Neural crest cell (in vitro differentiated cells): ENCODE measurements at regions not wholly inside any gene's neighbourhood (a gene's known extent, or its start where the extent isn't known, plus 50 kb on each side); places are given as distances from the start of the nearest gene placed in this dataset.
"Not testable (repeated sequence)": the region's sequence is repeated elsewhere in the genome, so short reads cannot be mapped to it uniquely, and the experiment has no call there.

Experiments
- DNase-seq: peaks from one replicate; pipeline ENCODE4 v3.0.0; 2021; ENCODE audit warnings: low read depth, mixed read lengths, low spot score
- H3K27ac Mint-ChIP-seq: one replicate; pipeline ENCODE4 v1.8.0; 2021; ENCODE audit warnings: mild to moderate bottlenecking, mixed read lengths; ENCODE audit not compliant: unreplicated experiment
- H3K27me3 Mint-ChIP-seq: 2 replicates; pipeline ENCODE4 v1.8.0; 2021; ENCODE audit warnings: low read depth, mild to moderate bottlenecking, mixed read lengths
- H3K36me3 Mint-ChIP-seq: 2 replicates; pipeline ENCODE4 v1.8.0; 2021; ENCODE audit warnings: low read depth, mild to moderate bottlenecking, mixed read lengths
- H3K4me1 Mint-ChIP-seq: 2 replicates; pipeline ENCODE4 v1.8.0; 2021; ENCODE audit warnings: mixed read lengths
- H3K4me3 Mint-ChIP-seq: one replicate; pipeline ENCODE4 v1.8.0; 2021; ENCODE audit warnings: mild to moderate bottlenecking, mixed read lengths
- H3K9me3 Mint-ChIP-seq: 2 replicates; pipeline ENCODE4 v1.8.0; 2021; ENCODE audit warnings: mixed read lengths
- TF ChIP-seq, protein P1 (sequence below): fragments of 200-600 bp; sonication (generic); conservative IDR thresholded peaks from 2 replicates; pipeline ENCODE4 v1.5.0; 2021; ENCODE audit warnings: antibody characterized with exemption, mild to moderate bottlenecking

DNA sequence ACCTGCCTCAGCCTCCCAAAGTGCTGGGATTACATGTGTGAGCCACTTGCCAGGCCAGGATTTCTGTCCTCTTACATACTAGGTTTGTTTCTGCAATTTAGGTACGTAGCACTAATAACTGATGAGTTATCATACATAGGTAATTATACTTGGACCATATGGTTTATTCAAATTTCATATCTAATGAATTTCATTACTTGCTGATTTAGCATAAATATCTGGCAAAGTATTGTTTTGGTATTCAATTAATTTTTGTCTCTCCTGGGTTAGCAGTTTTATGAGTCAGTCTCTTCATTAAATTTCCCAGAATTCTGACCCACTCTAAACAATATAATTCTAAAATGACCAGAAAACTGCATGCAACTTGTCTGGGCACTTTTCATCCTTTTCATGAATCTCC lies 2146.5 kb downstream of the TP53TG3F start:
- Mint-ChIP-seq H3K4me1 (no peaks in the 10 kb centered on the region), H3K9me3 (peaks cover 5% of the 10 kb centered on the region), H3K27ac (no peak overlapping the region), H3K36me3 (no peaks in the 10 kb centered on the region), H3K27me3 (no peaks in the 10 kb centered on the region), H3K4me3 (no peak overlapping the region)
- TF ChIP-seq, protein P1, sequence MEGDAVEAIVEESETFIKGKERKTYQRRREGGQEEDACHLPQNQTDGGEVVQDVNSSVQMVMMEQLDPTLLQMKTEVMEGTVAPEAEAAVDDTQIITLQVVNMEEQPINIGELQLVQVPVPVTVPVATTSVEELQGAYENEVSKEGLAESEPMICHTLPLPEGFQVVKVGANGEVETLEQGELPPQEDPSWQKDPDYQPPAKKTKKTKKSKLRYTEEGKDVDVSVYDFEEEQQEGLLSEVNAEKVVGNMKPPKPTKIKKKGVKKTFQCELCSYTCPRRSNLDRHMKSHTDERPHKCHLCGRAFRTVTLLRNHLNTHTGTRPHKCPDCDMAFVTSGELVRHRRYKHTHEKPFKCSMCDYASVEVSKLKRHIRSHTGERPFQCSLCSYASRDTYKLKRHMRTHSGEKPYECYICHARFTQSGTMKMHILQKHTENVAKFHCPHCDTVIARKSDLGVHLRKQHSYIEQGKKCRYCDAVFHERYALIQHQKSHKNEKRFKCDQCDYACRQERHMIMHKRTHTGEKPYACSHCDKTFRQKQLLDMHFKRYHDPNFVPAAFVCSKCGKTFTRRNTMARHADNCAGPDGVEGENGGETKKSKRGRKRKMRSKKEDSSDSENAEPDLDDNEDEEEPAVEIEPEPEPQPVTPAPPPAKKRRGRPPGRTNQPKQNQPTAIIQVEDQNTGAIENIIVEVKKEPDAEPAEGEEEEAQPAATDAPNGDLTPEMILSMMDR: no peak
- no peak for DNase-seq

DNA sequence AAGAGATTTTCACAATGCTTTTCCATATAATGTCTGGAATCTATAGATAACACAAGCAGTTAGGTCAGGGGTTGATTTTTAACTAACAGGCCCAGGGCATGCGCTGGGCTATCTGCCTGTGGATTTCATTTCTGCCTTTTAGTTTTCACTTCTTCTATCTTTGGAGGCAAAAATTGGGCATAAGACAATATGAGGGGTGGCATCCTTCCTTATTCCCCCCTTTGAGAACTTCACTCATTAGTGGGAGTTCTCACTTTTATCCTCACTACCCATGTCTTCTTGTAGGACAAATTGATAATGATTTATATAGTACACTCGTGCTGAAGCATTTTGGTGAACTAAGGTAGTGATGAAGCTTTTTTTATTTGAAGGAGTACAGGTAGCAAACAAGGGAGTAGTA lies 2155.5 kb downstream of the TP53TG3F start:
- H3K9me3 Mint-ChIP-seq, H3K27me3 Mint-ChIP-seq, H3K4me1 Mint-ChIP-seq, H3K4me3 Mint-ChIP-seq, H3K36me3 Mint-ChIP-seq, H3K27ac Mint-ChIP-seq, DNase-seq: not testable (repeated sequence)

DNA sequence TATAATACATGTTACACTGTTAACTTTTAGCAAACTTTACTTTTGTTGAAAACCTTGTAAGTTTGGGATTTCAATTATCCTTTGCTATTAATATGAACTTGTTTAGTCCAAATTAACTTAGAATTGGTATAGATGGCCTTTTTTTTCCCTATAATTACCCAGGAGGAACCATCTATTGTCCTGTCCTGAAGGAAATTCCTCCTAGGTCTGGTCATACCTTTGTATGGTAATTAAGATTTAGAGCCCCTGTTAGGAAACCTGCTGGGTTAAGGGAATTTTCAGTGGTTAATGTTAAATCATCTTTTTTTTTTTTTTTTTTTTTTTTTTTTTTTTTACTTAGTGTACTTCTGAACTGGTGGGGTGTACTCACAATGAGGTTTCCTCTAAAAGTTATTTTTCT lies 2159.8 kb downstream of the TP53TG3F start:
- H3K27ac Mint-ChIP-seq, H3K27me3 Mint-ChIP-seq, H3K4me1 Mint-ChIP-seq, H3K36me3 Mint-ChIP-seq, H3K9me3 Mint-ChIP-seq, DNase-seq, H3K4me3 Mint-ChIP-seq: not testable (repeated sequence)

DNA sequence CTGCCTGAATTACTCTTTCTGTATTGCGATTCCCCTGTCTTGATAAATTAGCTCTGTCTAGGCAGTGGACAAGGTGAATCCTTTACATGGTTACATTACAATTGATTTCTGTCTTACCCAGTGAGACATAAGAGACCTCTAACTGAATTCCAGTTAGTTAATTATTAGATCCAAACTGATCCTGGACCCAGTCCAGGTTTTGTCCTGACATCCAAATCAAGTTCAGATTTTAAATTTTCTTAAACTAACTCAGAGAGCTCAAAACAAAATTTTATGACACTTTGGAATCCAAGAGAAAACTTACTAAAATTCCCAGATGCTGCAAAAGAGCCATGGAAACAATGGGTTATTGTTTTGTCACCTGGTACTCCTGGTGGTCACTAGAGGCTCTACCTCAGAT lies 2166.6 kb downstream of the TP53TG3F start:
- H3K27ac Mint-ChIP-seq: no peak overlapping the region
- H3K36me3 Mint-ChIP-seq: no peaks in the 10 kb centered on the region
- H3K4me1 Mint-ChIP-seq: no peaks in the 10 kb centered on the region
- DNase-seq: no peak
- TF ChIP-seq, protein P1: no peak
- H3K4me3 Mint-ChIP-seq: no peak overlapping the region
- H3K9me3 Mint-ChIP-seq: peaks cover 8% of the 10 kb centered on the region
- H3K27me3 Mint-ChIP-seq: no peaks in the 10 kb centered on the region

DNA sequence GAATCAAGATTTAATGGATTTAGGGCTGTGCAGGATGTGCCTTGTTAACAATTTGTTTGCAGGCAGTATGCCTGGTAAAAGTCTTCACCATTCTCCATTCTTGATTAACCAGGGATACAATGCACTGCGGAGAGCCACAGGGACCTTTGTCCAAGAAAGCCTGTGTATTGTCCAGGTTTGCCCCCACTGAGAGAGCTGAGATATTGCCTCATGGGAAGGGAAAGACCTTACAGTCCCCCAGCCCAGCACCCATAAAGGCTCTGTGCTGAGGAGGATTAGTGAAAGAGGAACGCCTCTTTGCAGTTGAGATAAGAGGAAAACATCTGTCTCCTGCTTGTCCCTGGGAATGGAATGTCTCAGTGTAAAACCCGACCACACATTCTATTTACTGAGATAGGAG lies 2169.6 kb downstream of the TP53TG3F start:
- H3K27me3 Mint-ChIP-seq: no peaks in the 10 kb centered on the region
- peaks cover 13% of the 10 kb centered on the region for H3K9me3 Mint-ChIP-seq
- H3K4me1 Mint-ChIP-seq: no peaks in the 10 kb centered on the region
- no peak overlapping the region for H3K4me3 Mint-ChIP-seq
- DNase-seq: no peak
- no peaks in the 10 kb centered on the region for H3K36me3 Mint-ChIP-seq
- no peak overlapping the region for H3K27ac Mint-ChIP-seq
- TF ChIP-seq, protein P1: no peak

DNA sequence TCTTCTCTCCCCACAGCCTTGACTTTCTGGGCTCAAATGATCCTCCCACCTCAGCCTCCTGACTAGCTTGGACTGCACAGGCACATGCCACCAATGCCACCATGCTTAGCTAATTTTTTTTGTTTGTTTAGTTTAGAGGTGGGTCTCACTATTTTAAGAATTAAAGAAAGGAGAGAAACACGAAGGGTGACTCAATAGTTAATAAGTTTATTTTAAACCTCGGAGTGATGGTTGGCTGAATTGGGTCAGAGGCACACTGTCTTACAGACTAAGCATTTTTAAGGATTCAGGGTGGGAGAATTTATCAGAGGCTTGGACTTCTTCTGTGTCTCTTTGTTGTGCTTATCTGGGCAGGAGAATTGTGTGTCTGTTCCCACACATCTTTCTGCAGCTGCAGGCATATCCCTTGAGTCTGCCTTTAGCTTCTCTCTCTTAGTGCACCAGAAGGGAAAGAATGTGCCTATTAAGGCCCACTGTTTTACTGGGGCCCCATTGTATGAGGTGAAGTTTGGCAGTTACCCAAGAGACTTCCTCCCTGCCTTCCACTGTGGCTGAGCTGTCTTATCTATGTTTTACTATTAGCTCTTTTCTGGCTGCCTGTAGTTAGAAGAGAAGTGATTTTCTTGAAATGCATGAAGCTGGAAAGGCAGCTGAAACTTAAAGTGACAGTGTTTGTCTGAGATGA lies 2172.0 kb downstream of the TP53TG3F start:
- Mint-ChIP-seq H3K27me3 (no peaks in the 10 kb centered on the region), H3K36me3 (no peaks in the 10 kb centered on the region), H3K27ac (no peak overlapping the region), H3K4me1 (no peaks in the 10 kb centered on the region), H3K9me3 (peaks cover 13% of the 10 kb centered on the region), H3K4me3 (no peak overlapping the region)
- DNase-seq: no peak
- TF ChIP-seq, protein P1: no peak
